HG03103 (cell line): ENCODE measurements at regions not wholly inside any gene's neighbourhood (a gene's known extent, or its start where the extent isn't known, plus 50 kb on each side); places are given as distances from the start of the nearest gene placed in this dataset.

ENCODE experiments used
- ATAC-seq: cut with Tn5 transposase; IDR thresholded peaks from one replicate; pipeline ENCODE4 v1.9.1; 2021; ENCODE audit warnings: low read depth; ENCODE audit not compliant: unreplicated experiment

DNA sequence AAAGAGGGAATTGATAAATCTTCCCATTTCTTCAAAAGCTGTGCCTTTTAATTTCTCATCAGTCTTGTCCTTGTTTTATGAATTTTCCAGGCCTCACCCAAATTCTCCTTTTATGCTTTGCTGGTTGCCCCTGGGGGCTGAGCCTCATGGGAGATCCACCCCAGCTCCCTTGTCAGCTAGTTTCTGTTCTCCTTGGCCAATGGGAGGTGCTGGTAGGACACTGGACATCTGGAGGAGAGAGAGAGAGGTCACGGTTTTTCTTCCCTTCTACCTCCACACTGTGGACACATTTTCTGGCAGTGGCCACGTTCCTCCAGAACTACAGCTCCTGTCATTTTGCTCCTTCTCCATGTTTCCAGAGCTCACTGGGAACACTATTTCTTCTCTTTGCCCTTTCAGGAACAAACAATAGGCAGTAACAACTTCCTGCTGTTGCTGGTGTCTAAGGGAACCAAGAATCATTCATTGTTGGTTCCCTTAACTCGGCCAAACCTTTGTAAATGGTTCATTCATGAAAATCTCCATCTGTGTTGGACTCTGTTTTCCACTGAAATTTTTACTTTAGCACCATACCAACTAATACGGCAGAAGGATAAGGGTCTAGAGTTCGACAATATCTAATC lies 334.5 kb downstream of the GPAT3 start:
- no peak for ATAC-seq

DNA sequence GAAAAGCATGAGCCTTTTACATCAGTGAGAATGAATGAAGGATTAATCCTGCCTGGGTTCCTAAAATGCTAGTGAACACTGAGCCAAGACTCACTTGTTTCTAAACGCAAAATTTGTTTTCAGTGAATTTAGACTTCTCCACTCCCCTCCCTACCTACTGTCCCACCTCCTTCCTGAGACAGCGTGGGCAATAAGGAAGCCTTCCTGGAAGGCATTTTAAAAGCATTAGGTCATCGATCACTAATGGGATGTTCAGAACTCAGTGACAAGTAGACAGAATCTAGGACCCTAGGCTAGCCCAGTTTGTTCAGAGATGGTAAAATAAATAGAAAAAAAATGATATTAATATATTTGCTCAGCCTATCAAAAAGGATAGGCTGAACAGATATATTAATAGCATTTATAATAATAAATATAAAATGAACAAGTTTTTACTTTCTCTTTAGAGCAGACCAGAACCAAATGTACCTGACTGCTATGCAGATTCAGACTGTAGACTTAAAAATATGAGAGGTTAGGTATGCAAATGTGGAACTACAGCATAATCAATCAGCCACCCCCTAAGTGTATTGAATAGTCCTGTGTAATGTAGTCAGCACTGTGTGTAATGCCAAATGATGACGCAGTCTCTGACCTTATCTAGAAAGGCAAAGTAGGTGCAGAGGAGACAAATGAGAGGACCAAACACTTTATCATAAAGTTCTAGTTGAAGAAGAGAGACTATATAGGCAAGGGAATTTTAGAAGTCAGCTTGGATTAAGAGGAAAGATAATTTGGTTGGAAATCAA lies 331.1 kb downstream of the GPAT3 start:
- no peak for ATAC-seq

GRCh38 chr4:83865417-83866150 lies 329.7 kb downstream of the GPAT3 start:
- ATAC-seq = no peak

DNA sequence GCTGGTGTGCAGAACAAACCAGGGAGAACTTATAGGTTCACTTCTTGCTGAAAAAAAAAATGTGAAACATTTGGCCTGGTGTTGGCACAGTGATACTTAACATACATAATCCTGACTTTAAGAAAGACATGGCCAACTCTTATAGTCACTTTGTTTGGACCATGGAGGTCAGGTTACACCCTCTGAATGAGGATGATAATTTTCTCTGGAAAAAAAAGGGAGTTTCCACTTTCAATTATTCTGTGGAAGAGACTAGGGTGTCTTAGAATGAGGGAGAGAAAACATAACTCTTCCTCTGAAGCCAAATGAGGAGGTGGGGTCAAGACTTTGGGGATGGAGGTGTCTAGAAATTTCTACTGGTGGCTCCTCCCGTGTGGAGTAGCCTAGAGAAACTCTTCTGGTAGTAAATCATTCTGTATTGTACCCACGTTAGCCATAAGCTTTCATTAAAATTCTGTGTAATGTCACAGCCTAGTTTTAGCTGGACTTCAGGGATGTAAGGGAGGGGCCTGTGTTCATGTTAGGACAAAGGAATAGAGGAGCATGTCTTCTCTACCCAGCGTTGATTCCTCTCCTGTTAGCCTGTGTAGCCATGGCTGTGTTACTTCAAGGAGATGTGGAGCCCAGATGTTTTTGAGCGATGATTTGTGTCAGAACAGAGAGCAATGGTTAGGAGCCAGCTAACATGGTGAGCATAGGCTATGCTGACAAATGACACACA lies 328.3 kb downstream of the GPAT3 start:
- ATAC-seq = no peak

GRCh38 chr4:83862471-83862870 lies 326.6 kb downstream of the GPAT3 start:
- no peak for ATAC-seq

GRCh38 chr4:83860200-83860599 lies 324.3 kb downstream of the GPAT3 start:
- no peak for ATAC-seq

DNA sequence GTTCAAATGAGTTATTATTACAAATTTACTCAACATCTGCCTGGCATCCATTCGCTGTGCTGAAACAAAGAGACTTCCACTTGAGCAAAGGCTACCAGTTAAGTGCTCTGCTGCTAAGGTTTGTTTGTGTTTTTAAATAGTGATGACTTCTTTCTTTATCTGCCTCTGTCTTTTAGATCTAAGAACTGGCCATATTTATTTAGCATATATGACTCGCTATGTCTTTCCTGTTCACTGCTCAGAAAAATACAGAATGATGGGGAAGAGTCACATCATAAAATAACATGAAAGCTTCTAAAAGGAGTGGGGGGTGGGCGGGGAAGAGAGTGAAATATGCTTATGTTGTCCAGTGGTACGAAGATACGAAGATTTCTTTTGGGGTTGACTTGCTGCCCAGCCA lies 322.2 kb downstream of the GPAT3 start:
- no peak for ATAC-seq

DNA sequence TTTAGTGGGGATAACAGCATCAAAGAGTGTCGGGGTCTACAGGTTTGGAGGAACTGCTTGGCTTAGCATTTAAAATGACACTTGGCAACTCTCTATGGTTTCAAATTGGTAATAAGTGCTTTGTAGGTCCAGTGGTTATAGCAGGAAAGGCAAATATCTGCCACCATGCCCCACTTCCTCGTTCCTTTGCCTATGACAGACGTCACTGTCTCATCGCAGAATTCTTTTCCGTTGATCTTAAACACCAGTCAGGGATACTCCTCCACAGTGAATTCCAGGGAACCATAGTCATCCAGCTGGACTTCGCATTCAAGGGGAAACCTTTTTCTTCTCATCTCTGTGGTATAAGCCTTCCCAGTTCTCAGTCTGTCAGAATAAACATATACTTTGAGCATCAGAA lies 319.1 kb downstream of the GPAT3 start:
- ATAC-seq = no peak

- no peak for ATAC-seq
Observed at GRCh38 chr4:83852085-83852451, 316.2 kb downstream of the GPAT3 start.

GRCh38 chr4:83851261-83852084 lies 315.6 kb downstream of the GPAT3 start:
- no peak for ATAC-seq

DNA sequence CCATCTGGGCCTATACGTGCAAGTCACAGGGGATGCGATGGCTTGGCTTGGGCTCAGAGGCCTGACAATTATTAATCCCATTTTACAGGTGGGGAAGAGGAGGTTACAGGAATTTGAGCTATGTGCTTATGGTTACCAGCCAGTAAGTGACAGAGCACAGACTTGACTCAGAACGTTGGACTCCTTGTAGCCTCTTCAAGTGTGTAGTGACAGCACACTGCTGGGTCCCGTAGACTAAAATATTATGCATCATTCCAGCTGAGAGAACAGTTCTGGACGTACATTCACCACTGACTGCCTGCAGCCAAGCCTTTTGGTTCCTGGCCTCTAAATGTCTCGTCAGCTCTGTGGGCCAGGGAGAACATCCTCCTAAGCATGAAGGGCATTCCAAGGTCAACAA lies 314.5 kb downstream of the GPAT3 start:
- no peak for ATAC-seq

GRCh38 chr4:83846193-83846830 lies 310.4 kb downstream of the GPAT3 start:
- ATAC-seq = no peak

- ATAC-seq = no peak
Observed at GRCh38 chr4:83839615-83840014, 303.7 kb downstream of the GPAT3 start.

- no peak for ATAC-seq
Observed at GRCh38 chr4:83837614-83838308, 301.9 kb downstream of the GPAT3 start.

GRCh38 chr4:83833920-83834319 lies 298.0 kb downstream of the GPAT3 start:
- no peak for ATAC-seq

- no peak for ATAC-seq
Observed at GRCh38 chr4:83832110-83832825, 296.4 kb downstream of the GPAT3 start.

DNA sequence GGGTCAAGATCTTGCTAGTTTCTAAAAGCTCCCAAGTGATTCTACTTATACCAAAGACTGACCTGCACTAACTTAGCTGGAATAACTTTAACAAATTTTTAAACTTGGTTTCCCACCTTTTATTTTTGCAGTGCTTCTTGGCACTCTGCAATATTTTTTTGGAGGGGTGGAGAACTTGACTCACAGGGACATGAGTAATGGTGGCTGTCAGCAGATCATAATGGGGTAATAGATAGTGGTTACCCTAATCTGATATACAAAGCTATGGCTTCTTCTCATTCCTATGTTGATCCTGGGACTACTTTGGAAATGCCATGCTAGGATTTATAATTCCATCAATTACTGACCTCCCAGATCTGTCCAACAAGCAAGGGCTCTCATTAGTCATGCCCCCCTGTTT lies 295.7 kb downstream of the GPAT3 start:
- ATAC-seq = no peak

DNA sequence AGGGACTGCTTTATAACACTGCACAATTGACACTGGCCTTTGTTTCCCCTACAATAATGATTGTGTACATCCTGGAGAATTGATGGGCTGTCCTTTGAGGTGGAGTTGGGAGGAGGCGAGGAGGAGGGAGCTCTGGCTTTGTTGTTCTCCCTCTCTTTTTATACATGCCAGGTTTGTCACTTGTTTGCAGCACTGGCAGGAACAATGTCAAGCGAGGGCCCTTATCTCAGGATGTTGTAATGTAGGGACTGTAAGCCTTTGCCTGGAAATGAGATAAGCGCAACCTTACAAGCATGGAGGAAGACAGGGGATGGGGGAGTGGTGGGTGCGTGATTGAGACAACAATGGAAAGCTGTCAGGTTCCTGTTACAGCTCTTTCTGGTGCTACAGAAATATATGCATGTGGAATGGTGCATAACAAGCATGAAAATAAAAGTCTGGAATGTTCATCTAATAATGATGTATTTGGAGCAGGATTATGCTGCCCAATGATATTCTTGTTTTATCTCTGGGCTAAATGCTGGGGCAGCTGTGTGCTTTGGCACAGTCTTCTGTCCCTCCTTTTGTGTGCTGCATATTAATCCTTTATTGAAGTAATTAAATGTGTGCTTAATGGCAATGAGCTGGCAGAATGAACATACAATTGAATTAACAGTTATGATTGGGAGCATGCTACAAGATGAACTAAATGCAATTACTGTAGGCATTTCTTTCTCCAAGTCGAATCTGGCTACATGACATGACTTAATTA lies 294.4 kb downstream of the GPAT3 start:
- ATAC-seq = no peak
